ENCODE measurements at regions not wholly inside any gene's neighbourhood (a gene's known extent, or its start where the extent isn't known, plus 50 kb on each side); places are given as distances from the start of the nearest gene placed in this dataset.
A peak's percentile ranks its signal among the peaks of the same experiment; 100 is the strongest.

GRCh38 chr12:58138424-58138823, 197.1 kb downstream of the ATP23 start:
- no peak for TF ChIP-seq ZFX (IDR thresholded peaks at IDR 0.05)
- TF ChIP-seq CTCF (conservative IDR thresholded peaks at IDR 0.05) = no peak
- H3K27ac ChIP-seq = no peak overlapping the region

DNA sequence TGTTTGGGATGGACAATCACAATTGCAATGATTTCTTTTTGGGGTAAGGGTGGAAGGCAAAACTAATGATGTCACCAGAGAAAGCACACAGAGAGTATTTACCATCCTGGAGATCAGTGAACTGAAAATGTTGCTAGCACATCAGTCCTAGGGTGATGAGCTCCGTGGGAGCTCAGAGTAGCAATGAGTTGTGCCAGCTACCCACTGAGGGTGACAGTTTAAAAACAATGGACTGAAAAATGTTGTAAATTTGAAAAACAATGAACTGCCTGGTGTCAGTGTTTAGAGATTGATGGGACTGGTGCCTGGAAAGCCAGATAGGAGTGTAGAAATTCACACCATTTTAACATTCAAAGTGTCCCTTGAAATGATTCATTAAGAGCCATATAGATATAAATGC, 198.5 kb downstream of the ATP23 start:
- no peak overlapping the region for H3K27ac ChIP-seq
- TF ChIP-seq CTCF (conservative IDR thresholded peaks at IDR 0.05) = no peak
- TF ChIP-seq ZFX (IDR thresholded peaks at IDR 0.05) = no peak

DNA sequence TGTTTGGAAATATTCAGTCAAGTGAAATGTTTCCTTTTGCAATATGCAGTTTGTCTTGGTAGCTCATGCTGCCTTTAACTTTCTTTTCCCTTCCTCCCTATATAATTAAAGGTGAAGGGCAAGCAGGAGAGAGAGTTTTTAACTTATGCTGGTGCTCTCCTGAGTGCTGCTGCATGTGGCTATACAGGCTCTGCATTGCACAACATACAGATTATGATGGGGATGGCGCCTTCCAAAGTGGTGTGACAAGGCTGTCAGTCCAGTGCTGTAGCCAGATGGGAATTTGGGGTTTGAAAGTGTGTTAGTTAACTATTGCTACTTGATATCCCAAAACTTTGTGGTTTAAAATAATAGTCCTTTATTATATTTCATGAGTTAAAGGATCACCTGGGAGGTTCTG, 199.0 kb downstream of the ATP23 start:
- no peak overlapping the region for H3K27ac ChIP-seq
- no peak for TF ChIP-seq CTCF (conservative IDR thresholded peaks at IDR 0.05)
- TF ChIP-seq ZFX (IDR thresholded peaks at IDR 0.05) = no peak

GRCh38 chr12:58142991-58143390, 201.6 kb downstream of the ATP23 start:
- H3K27ac ChIP-seq = no peak overlapping the region
- TF ChIP-seq ZFX (IDR thresholded peaks at IDR 0.05) = no peak
- no peak for TF ChIP-seq CTCF (conservative IDR thresholded peaks at IDR 0.05)

DNA sequence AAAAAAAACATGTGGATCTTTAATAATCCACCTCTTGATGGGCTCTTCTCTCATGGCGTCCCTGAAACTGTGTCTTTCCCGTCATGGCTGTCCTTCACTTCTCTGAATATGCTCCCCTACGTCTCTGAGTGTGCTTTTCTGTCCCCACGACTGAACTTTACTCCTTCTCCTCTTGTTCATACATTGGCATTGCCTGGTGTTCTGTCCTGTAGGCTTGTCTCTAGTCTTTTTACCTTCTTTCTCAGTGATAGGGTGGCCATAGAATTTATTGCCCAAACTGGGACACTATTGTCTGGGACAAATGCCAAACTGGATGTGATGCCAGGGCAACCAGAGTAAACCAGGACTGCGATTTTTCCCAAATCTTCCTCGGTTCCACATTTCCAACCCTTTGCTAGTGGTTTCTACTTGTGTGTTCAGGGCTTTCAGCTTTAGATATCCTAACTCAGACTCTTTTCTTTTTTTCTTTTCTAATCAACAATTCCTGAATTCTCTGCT, 202.2 kb downstream of the ATP23 start:
- TF ChIP-seq ZFX (IDR thresholded peaks at IDR 0.05) (no peak), CTCF (conservative IDR thresholded peaks at IDR 0.05) (no peak)
- no peak overlapping the region for H3K27ac ChIP-seq

- H3K27ac ChIP-seq = no peak overlapping the region
- TF ChIP-seq CTCF (conservative IDR thresholded peaks at IDR 0.05) (0 out of 2 replicates have a peak, but pooled peaks have one; percentile 4), ZFX (IDR thresholded peaks at IDR 0.05) (no peak)
These were observed 207.0 kb downstream of the ATP23 start for GRCh38 chr12:58148405-58148804.

DNA sequence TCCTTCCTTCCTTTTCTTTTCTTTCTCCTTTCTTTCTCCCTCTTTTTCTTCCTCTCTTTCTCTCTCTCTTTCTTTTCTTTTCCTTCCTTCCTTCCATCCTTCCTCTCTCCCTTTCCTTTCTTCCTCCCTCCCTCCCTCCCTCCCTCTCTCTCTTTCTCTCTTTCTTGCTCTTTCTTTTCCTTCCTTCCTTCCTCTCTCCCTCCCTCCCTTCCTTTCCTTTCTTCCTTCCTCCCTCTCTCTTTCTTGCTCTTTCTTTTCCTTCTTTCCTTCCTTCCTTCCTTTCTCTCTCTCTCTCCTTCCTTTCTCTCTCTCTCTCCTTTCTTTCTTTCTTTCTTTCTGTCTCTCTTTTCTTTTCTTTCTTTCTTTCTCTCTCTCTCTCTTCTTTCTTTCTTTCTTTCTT, 207.6 kb downstream of the ATP23 start:
- TF ChIP-seq ZFX (IDR thresholded peaks at IDR 0.05) (no peak), CTCF (conservative IDR thresholded peaks at IDR 0.05) (no peak)
- H3K27ac ChIP-seq = no peak overlapping the region

Data from C4-2B (cell line).